OCI-LY7 (cell line): ENCODE measurements at regions not wholly inside any gene's neighbourhood (a gene's known extent, or its start where the extent isn't known, plus 50 kb on each side); places are given as distances from the start of the nearest gene placed in this dataset.

Experiments used
- BruUV-seq: library from RNA; stranded (reverse); fragments of 400-500 nt; replicated peaks from 2 replicates; lab custom pipeline; 2021; lab: Mats Ljungman, UMichigan
- CTCF ChIA-PET: fragments of 300-600 bp; sonication (Branson Sonifier 250); formaldehyde crosslinking; loops from one replicate; lab custom pipeline; 2022; ENCODE audit warnings: antibody characterized with exemption; ENCODE audit not compliant: unreplicated experiment; lab: Charles Lee
- POLR2A ChIA-PET: fragments of 300-600 bp; sonication (Branson Sonifier 250); formaldehyde crosslinking; loops from one replicate; lab custom pipeline; 2022; ENCODE audit warnings: antibody characterized with exemption; lab: Charles Lee
- DNase-seq: peaks from one replicate; pipeline ENCODE4 v3.0.0-alpha.2; 2015; ENCODE audit warnings: low spot score
- H2AFZ ChIP-seq: fragments of 200-600 bp; sonication (generic), shearing (Covaris generic); 2 replicates; pipeline ENCODE4 v1.6.1; 2014; ENCODE audit warnings: mild to moderate bottlenecking, antibody characterized with exemption, low read length, moderate library complexity
- H3K27ac ChIP-seq: fragments of 200-600 bp; sonication (generic); 2 replicates; pipeline ENCODE4 v1.5.1; 2014; ENCODE audit warnings: mixed run types, low read depth, mild to moderate bottlenecking, moderate library complexity, low read length, inconsistent platforms; ENCODE audit not compliant: poor library complexity, severe bottlenecking
- H3K36me3 ChIP-seq: fragments of 200-600 bp; sonication (generic); 2 replicates; pipeline ENCODE4 v1.6.1; 2014; ENCODE audit warnings: mild to moderate bottlenecking, antibody characterized with exemption, low read length, moderate library complexity, mixed read lengths; ENCODE audit not compliant: insufficient read depth
- H3K4me1 ChIP-seq: fragments of 200-600 bp; sonication (generic); 2 replicates; pipeline ENCODE4 v1.5.1; 2014; ENCODE audit warnings: mild to moderate bottlenecking, low read length; ENCODE audit not compliant: insufficient read depth, poor library complexity, severe bottlenecking
- H3K4me2 ChIP-seq: fragments of 200-600 bp; sonication (generic); 2 replicates; pipeline ENCODE4 v1.6.1; 2014; ENCODE audit warnings: mild to moderate bottlenecking, low read length
- H3K4me3 ChIP-seq: fragments of 200-600 bp; sonication (generic); 2 replicates; pipeline ENCODE4 v1.5.1; 2014; ENCODE audit warnings: mild to moderate bottlenecking, low read depth, low read length; ENCODE audit not compliant: poor library complexity, severe bottlenecking
- H3K79me2 ChIP-seq: fragments of 200-600 bp; sonication (generic); 2 replicates; pipeline ENCODE4 v1.6.1; 2016; ENCODE audit warnings: low read depth, mild to moderate bottlenecking, low read length, moderate library complexity, mixed read lengths; ENCODE audit not compliant: insufficient read depth
- H3K9me2 ChIP-seq: fragments of 200-600 bp; sonication (generic); 2 replicates; pipeline ENCODE4 v1.6.1; 2016; ENCODE audit warnings: mild to moderate bottlenecking, low read length, mixed read lengths; ENCODE audit not compliant: insufficient read depth
- H3K9me3 ChIP-seq: fragments of 200-600 bp; sonication (generic); 2 replicates; pipeline ENCODE4 v1.6.1; 2014; ENCODE audit warnings: mild to moderate bottlenecking, mixed run types, low read length, mixed read lengths
- H4K20me1 ChIP-seq: fragments of 200-600 bp; sonication (generic); 2 replicates; pipeline ENCODE4 v1.6.1; 2014; ENCODE audit warnings: mild to moderate bottlenecking, antibody characterized with exemption, low read length, moderate library complexity, mixed read lengths; ENCODE audit not compliant: insufficient read depth
- CTCF ChIP-seq: fragments of 200-600 bp; sonication (generic); conservative IDR thresholded peaks from 2 replicates; pipeline ENCODE4 v1.5.1; 2014; ENCODE audit warnings: mild to moderate bottlenecking, antibody characterized with exemption, low read length, moderate library complexity, mixed read lengths
- EZH2phosphoT487 ChIP-seq: fragments of 200-600 bp; sonication (generic); IDR thresholded peaks from 2 replicates; pipeline ENCODE4 v1.6.1; 2018; ENCODE audit warnings: low read depth, borderline replicate concordance, mild to moderate bottlenecking, mixed run types, antibody characterized with exemption, low read length, moderate library complexity, mixed read lengths
- intact Hi-C: fragments of 100-400 bp; cut with micrococcal nuclease; formaldehyde crosslinking; loops from one replicate; pipeline ENCODE4 v1.10.0; 2022; ENCODE audit not compliant: unreplicated experiment

- Histone ChIP-seq H3K9me3 (no peaks in the 10 kb centered on the region), H4K20me1 (no peaks in the 10 kb centered on the region), H3K27ac (no peak overlapping the region), H3K4me2 (no peak overlapping the region), H2AFZ (no peak overlapping the region), H3K9me2 (no peaks in the 10 kb centered on the region), H3K4me1 (no peaks in the 10 kb centered on the region), H3K36me3 (no peaks in the 10 kb centered on the region), H3K4me3 (no peak overlapping the region), H3K79me2 (no peaks in the 10 kb centered on the region)
- ChIA-PET CTCF (no interaction called here), POLR2A (no interaction called here)
- TF ChIP-seq EZH2phosphoT487, result no peak
- no peak for TF ChIP-seq CTCF
- DNase-seq, result no peak
- intact Hi-C loops, result no loop called here
- BruUV-seq, result no TSS peak
Measured at GRCh38 chrX:114365065-114365834, 218.6 kb upstream of the HTR2C start.

DNA sequence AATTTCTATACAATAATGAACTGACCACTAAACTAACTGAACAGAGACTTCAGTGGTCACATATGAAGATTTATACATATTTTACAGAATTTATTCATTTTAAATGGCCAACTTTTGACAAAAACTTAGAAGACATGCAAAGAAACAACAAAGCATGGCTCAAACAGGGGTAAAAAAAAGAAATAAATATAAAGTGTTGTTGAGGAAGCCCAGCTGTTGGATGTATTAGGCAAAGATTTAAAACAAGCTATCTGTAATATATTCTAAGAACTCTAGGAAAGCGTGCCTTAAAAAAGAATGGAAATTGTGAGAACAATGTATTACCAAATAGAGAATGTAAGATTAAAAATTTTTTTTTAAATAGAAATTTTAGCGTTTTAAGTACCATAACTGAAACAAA lies 210.9 kb upstream of the HTR2C start:
- Histone ChIP-seq H3K9me3 (no peaks in the 10 kb centered on the region), H3K27ac (no peak overlapping the region), H3K79me2 (no peaks in the 10 kb centered on the region), H3K4me3 (no peak overlapping the region), H2AFZ (no peak overlapping the region), H3K4me2 (no peak overlapping the region), H3K36me3 (no peaks in the 10 kb centered on the region), H3K9me2 (no peaks in the 10 kb centered on the region), H3K4me1 (no peaks in the 10 kb centered on the region), H4K20me1 (no peaks in the 10 kb centered on the region)
- TF ChIP-seq EZH2phosphoT487 (no peak), CTCF (no peak)
- no peak for DNase-seq
- CTCF ChIA-PET, result no interaction called here
- BruUV-seq, result no TSS peak
- POLR2A ChIA-PET, result no interaction called here
- intact Hi-C loops, result no loop called here

DNA sequence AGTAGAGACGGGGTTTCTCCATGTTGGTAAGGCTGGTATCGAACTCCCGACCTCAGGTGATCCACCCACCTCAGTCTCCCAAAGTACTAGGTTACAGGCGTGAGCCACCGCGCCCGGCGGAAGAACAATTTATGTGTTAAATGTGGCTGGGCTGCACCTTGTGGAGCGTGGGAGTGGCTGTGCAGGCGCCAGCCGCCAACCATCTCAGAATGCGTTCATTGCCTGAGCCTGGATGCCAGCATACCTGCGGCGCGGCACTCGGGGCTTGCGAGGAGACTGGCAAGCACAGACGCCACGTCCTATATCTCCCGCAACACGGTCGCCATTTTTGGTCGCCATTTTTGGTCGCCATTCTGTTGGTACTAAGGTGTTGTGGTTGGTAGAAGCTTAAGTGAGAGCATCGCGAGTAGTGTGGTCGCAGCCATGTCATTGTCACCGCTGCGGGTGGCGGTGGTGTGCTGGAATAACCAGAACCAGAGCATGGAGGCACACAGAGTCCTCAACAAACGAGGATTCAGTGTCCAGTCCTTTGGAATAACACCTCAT lies 193.6 kb upstream of the HTR2C start:
- DNase-seq, result no peak
- no peaks in the 10 kb centered on the region for H3K9me2 ChIP-seq
- intact Hi-C loops, result no loop called here
- H3K27ac ChIP-seq, result no peak overlapping the region
- no peak overlapping the region for H3K4me3 ChIP-seq
- no peak overlapping the region for H3K4me2 ChIP-seq
- TF ChIP-seq CTCF, result no peak
- no peak for TF ChIP-seq EZH2phosphoT487
- no peaks in the 10 kb centered on the region for H4K20me1 ChIP-seq
- no peaks in the 10 kb centered on the region for H3K79me2 ChIP-seq
- BruUV-seq, result no TSS peak
- H3K36me3 ChIP-seq, result no peaks in the 10 kb centered on the region
- no peak overlapping the region for H2AFZ ChIP-seq
- CTCF ChIA-PET, result no interaction called here
- no peaks in the 10 kb centered on the region for H3K4me1 ChIP-seq
- POLR2A ChIA-PET, result no interaction called here
- no peaks in the 10 kb centered on the region for H3K9me3 ChIP-seq
